CD14-positive monocyte (primary cell): ENCODE measurements at regions not wholly inside any gene's neighbourhood (a gene's known extent, or its start where the extent isn't known, plus 50 kb on each side); places are given as distances from the start of the nearest gene placed in this dataset.

Source experiments
- DNase-seq, 3 donors: peaks; one replicate each; pipeline ENCODE4 v3.0.0-alpha.2; 2011 to 2022
- H2AFZ ChIP-seq: 2 replicates; pipeline ENCODE4 v1.6.0; 2012; ENCODE audit warnings: mild to moderate bottlenecking, low read depth, low read length, inconsistent platforms; ENCODE audit not compliant: insufficient read depth, poor library complexity, severe bottlenecking
- H3K27ac ChIP-seq, 2 donors: 1 replicate in 1 of 2; 2 replicates in 1 of 2; pipeline ENCODE4 v1.5.1; 2012 to 2013; ENCODE audit warnings: low read length in 2 of 2, control low read depth in 1 of 2, inconsistent platforms in 1 of 2, low read depth in 1 of 2, mild to moderate bottlenecking in 1 of 2
- H3K27me3 ChIP-seq, 2 donors: one replicate each; pipeline versions ENCODE4 v1.6.0 to v1.6.1; 2011 to 2013; ENCODE audit warnings: low read length in 2 of 2; ENCODE audit not compliant: control insufficient read depth in 2 of 2, insufficient read depth in 2 of 2
- H3K36me3 ChIP-seq, 2 donors: replicated peaks in 1 of 2; 1 replicate in 1 of 2; 2 replicates in 1 of 2; pipeline versions ENCODE4 v1.5.1 to v1.6.1; 2012 to 2013; ENCODE audit warnings: low read length in 2 of 2, control low read depth in 1 of 2, inconsistent platforms in 1 of 2, mild to moderate bottlenecking in 1 of 2; ENCODE audit not compliant: insufficient read depth in 2 of 2, control insufficient read depth in 1 of 2
- H3K4me1 ChIP-seq, 2 donors: 1 replicate in 1 of 2; 2 replicates in 1 of 2; pipeline versions ENCODE4 v1.5.1 to v1.6.1; 2012 to 2013; ENCODE audit warnings: low read length in 2 of 2, control low read depth in 1 of 2, inconsistent platforms in 1 of 2, mild to moderate bottlenecking in 1 of 2, moderate library complexity in 1 of 2; ENCODE audit not compliant: insufficient read depth in 2 of 2, control insufficient read depth in 1 of 2
- H3K4me2 ChIP-seq: replicated peaks from 2 replicates; pipeline ENCODE3; 2012; ENCODE audit warnings: low read length, moderate library complexity, mild to moderate bottlenecking; ENCODE audit not compliant: poor library complexity, severe bottlenecking; ENCODE audit errors: extremely low read depth
- H3K4me3 ChIP-seq, 3 experiments: fragments of 200-600 bp in 1 of 3; sonication (generic) in 1 of 3; replicated peaks in 1 of 3; 1 replicate in 2 of 3; 2 replicates in 1 of 3; pipeline ENCODE4 v1.5.1; 2011 to 2013; ENCODE audit warnings: low read length in 3 of 3, mild to moderate bottlenecking in 3 of 3, control low read depth in 2 of 3, low read depth in 2 of 3, inconsistent platforms in 1 of 3, moderate library complexity in 1 of 3
- H3K79me2 ChIP-seq: 2 replicates; pipeline ENCODE4 v1.6.0; 2012; ENCODE audit warnings: mild to moderate bottlenecking, control low read depth, inconsistent platforms, low read length, moderate library complexity; ENCODE audit not compliant: insufficient read depth
- H3K9ac ChIP-seq: 2 replicates; pipeline ENCODE4 v1.6.0; 2017; ENCODE audit warnings: low read length, mild to moderate bottlenecking; ENCODE audit not compliant: insufficient read depth, poor library complexity, severe bottlenecking
- H3K9me3 ChIP-seq, 2 donors: replicated peaks in 1 of 2; 1 replicate in 1 of 2; 2 replicates in 1 of 2; pipeline versions ENCODE4 v1.5.1 to v1.6.1; 2012 to 2013; ENCODE audit warnings: low read length in 2 of 2, control low read depth in 1 of 2; ENCODE audit not compliant: control insufficient read depth in 1 of 2, insufficient read depth in 1 of 2
- H4K20me1 ChIP-seq: 2 replicates; pipeline ENCODE4 v1.6.0; 2012; ENCODE audit warnings: mild to moderate bottlenecking, low read length, control low read depth, moderate library complexity; ENCODE audit not compliant: insufficient read depth
- H3K27ac Mint-ChIP-seq, 7 donors: one replicate each; pipeline ENCODE4 v1.8.0; 2020; ENCODE audit warnings: mild to moderate bottlenecking in 7 of 7, mixed read lengths in 7 of 7, moderate library complexity in 6 of 7, inconsistent platforms in 2 of 7
- H3K27me3 Mint-ChIP-seq, 3 donors: one replicate each; pipeline ENCODE4 v1.8.0; 2021 to 2022; ENCODE audit warnings: low read depth in 3 of 3, mild to moderate bottlenecking in 3 of 3, mixed read lengths in 3 of 3, moderate library complexity in 3 of 3, inconsistent platforms in 1 of 3
- H3K36me3 Mint-ChIP-seq, 2 donors: one replicate each; pipeline ENCODE4 v1.8.0; 2020; ENCODE audit warnings: mixed read lengths in 2 of 2, inconsistent platforms in 1 of 2, mild to moderate bottlenecking in 1 of 2
- H3K4me1 Mint-ChIP-seq: one replicate; pipeline ENCODE4 v1.8.0; 2020; ENCODE audit warnings: mild to moderate bottlenecking, mixed read lengths
- H3K4me3 Mint-ChIP-seq, 2 donors: one replicate each; pipeline ENCODE4 v1.8.0; 2020; ENCODE audit warnings: mild to moderate bottlenecking in 2 of 2, mixed read lengths in 2 of 2, moderate library complexity in 1 of 2
- H3K9me3 Mint-ChIP-seq, 7 donors: one replicate each; pipeline ENCODE4 v1.8.0; 2020 to 2022; ENCODE audit warnings: mixed read lengths in 7 of 7, mild to moderate bottlenecking in 6 of 7, moderate library complexity in 6 of 7, inconsistent platforms in 2 of 7
- CTCF ChIP-seq: fragments of 200-600 bp; IDR thresholded peaks from one replicate; pipeline ENCODE4 v1.8.0; 2022; ENCODE audit warnings: antibody characterized with exemption, mild to moderate bottlenecking
- WGBS: methylation state at CpG from one replicate; pipeline ENCODE4 v1.1.5; 2013; ENCODE audit warnings: missing lambda C conversion rate; ENCODE audit not compliant: insufficient coverage; 5-methylcytosine and 5-hydroxymethylcytosine counted together
- intact Hi-C, 2 donors: fragments of 100-400 bp; cut with micrococcal nuclease; formaldehyde crosslinking; loops; one replicate each; pipeline versions ENCODE4 v1.15.0 to v1.15.1; 2023

GRCh38 chr2:150320608-150321007 lies 166.9 kb downstream of the RND3 start:
- no peak overlapping the region for H3K4me2 ChIP-seq
- Mint-ChIP-seq H3K9me3 (peaks cover 0 to 7% (median 0%) of the 10 kb centered on the region in 7 donors), H3K4me1 (no peaks in the 10 kb centered on the region), H3K36me3 (no peaks in the 10 kb centered on the region), H3K27me3 (no peaks in the 10 kb centered on the region), H3K4me3 (no peak overlapping the region), H3K27ac (no peak overlapping the region)
- DNase-seq, result no peak
- H3K9ac ChIP-seq, result no peak overlapping the region
- no peak overlapping the region for H3K27ac ChIP-seq
- peaks cover 0 to 5% of the 10 kb centered on the region in 2 donors for H3K9me3 ChIP-seq
- no peaks in the 10 kb centered on the region for H3K4me1 ChIP-seq
- H4K20me1 ChIP-seq, result no peaks in the 10 kb centered on the region
- no peaks in the 10 kb centered on the region for H3K27me3 ChIP-seq
- intact Hi-C loops, result no loop called here
- no peak for TF ChIP-seq CTCF
- 80% methylated on average over 1 of the region's 1 CpG for WGBS
- no peak overlapping the region for H2AFZ ChIP-seq
- H3K79me2 ChIP-seq, result no peaks in the 10 kb centered on the region
- H3K36me3 ChIP-seq, result no peaks in the 10 kb centered on the region
- H3K4me3 ChIP-seq, result no peak overlapping the region

- no peak overlapping the region for H3K4me3 Mint-ChIP-seq
- H3K27ac Mint-ChIP-seq, result no peak overlapping the region
- Histone ChIP-seq H3K79me2 (no peaks in the 10 kb centered on the region), H3K36me3 (no peaks in the 10 kb centered on the region), H3K27me3 (no peaks in the 10 kb centered on the region), H3K4me3 (no peak overlapping the region), H3K4me1 (no peaks in the 10 kb centered on the region), H3K4me2 (no peak overlapping the region), H3K27ac (no peak overlapping the region), H4K20me1 (no peaks in the 10 kb centered on the region), H3K9me3 (peaks cover 0 to 5% of the 10 kb centered on the region in 2 donors), H3K9ac (no peak overlapping the region), H2AFZ (no peak overlapping the region)
- no peaks in the 10 kb centered on the region for H3K4me1 Mint-ChIP-seq
- peaks cover 0 to 12% (median 3%) of the 10 kb centered on the region in 7 donors for H3K9me3 Mint-ChIP-seq
- intact Hi-C loops, result no loop called here
- WGBS, result no CpG with 5 or more reads among the region's 4 CpGs
- no peaks in the 10 kb centered on the region for H3K36me3 Mint-ChIP-seq
- DNase-seq, result no peak
- no peak for TF ChIP-seq CTCF
- no peaks in the 10 kb centered on the region for H3K27me3 Mint-ChIP-seq
Measured at GRCh38 chr2:150319658-150320555, 167.6 kb downstream of the RND3 start.
